Body of pancreas (tissue), 4 donors: ENCODE measurements at regions not wholly inside any gene's neighbourhood (a gene's known extent, or its start where the extent isn't known, plus 50 kb on each side); places are given as distances from the start of the nearest gene placed in this dataset.

Source experiments
- ATAC-seq: fragments of 150-250 bp; one replicate; pipeline ENCODE4 v1.9.1; 2016
- DNase-seq, 4 donors: peaks; one replicate each; pipeline ENCODE4 v3.0.0-alpha.2; 2019
- H3K27ac ChIP-seq, 4 donors: fragments of 200-600 bp; sonication (generic); 1 replicate in 3 of 4; 2 replicates in 1 of 4; pipeline versions ENCODE4 v1.5.1 to v1.6.1; 2016 to 2019; ENCODE audit warnings: mild to moderate bottlenecking in 1 of 4, mixed read lengths in 1 of 4, moderate library complexity in 1 of 4
- H3K27me3 ChIP-seq, 2 donors: fragments of 200-600 bp; sonication (generic); one replicate each; pipeline ENCODE4 v1.6.0; 2016; ENCODE audit warnings: mild to moderate bottlenecking in 1 of 2
- H3K36me3 ChIP-seq, 2 donors: fragments of 200-600 bp; sonication (generic); replicated peaks in 1 of 2; 2 replicates each; pipeline ENCODE4 v1.5.1; 2016; ENCODE audit warnings: low read depth in 2 of 2; ENCODE audit not compliant: insufficient read depth in 1 of 2
- H3K4me1 ChIP-seq: fragments of 200-600 bp; sonication (generic); one replicate; pipeline ENCODE4 v1.6.0; 2016
- H3K4me3 ChIP-seq, 2 donors: fragments of 200-600 bp; sonication (generic); 1 replicate in 1 of 2; 2 replicates in 1 of 2; pipeline ENCODE4 v1.5.1; 2016 to 2019
- H3K9me3 ChIP-seq, 3 donors: fragments of 200-600 bp; sonication (generic); 1 replicate in 2 of 3; 2 replicates in 1 of 3; pipeline ENCODE4 v1.5.1; 2016
- POLR2A ChIP-seq, 3 donors: fragments of 450-650 bp; IDR thresholded peaks; one replicate each; pipeline ENCODE4 v1.6.1; 2016; ENCODE audit warnings: antibody characterized with exemption in 3 of 3, mild to moderate bottlenecking in 2 of 3
- WGBS, 2 donors: methylation state at CpG; one replicate each; pipeline ENCODE4 v1.1.5; 2017; 5-methylcytosine and 5-hydroxymethylcytosine counted together
- intact Hi-C: fragments of 100-400 bp; cut with DNase I; formaldehyde crosslinking; loops from one replicate; pipeline ENCODE4 v1.15.1; 2023
- TF ChIP-seq, protein P1 (sequence below), 7 experiments: fragments of 450-650 bp in 4 of 7; fragments of 200-600 bp in 3 of 7; sonication (generic) in 3 of 7; IDR thresholded peaks; one replicate each; pipeline ENCODE4 v1.5.1; 2016 to 2019; ENCODE audit warnings: antibody characterized with exemption in 7 of 7

GRCh38 chrX:126065901-126066660, 100.0 kb downstream of the DCAF12L2 start:
- intact Hi-C loops = no loop called here
- WGBS, 2 donors = 58 to 78% methylated on average over 7 to 14 of the region's 17 CpGs
- Histone ChIP-seq H3K36me3 (no peaks in the 10 kb centered on the region), H3K4me3 (no peak overlapping the region), H3K4me1 (no peaks in the 10 kb centered on the region), H3K27ac (no peak overlapping the region), H3K9me3 (no peaks in the 10 kb centered on the region), H3K27me3 (no peaks in the 10 kb centered on the region)
- DNase-seq (no peak), ATAC-seq (no peak)
- TF ChIP-seq POLR2A (IDR thresholded peaks at IDR 0.05) = no peak
- TF ChIP-seq, protein P1, sequence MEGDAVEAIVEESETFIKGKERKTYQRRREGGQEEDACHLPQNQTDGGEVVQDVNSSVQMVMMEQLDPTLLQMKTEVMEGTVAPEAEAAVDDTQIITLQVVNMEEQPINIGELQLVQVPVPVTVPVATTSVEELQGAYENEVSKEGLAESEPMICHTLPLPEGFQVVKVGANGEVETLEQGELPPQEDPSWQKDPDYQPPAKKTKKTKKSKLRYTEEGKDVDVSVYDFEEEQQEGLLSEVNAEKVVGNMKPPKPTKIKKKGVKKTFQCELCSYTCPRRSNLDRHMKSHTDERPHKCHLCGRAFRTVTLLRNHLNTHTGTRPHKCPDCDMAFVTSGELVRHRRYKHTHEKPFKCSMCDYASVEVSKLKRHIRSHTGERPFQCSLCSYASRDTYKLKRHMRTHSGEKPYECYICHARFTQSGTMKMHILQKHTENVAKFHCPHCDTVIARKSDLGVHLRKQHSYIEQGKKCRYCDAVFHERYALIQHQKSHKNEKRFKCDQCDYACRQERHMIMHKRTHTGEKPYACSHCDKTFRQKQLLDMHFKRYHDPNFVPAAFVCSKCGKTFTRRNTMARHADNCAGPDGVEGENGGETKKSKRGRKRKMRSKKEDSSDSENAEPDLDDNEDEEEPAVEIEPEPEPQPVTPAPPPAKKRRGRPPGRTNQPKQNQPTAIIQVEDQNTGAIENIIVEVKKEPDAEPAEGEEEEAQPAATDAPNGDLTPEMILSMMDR (IDR thresholded peaks at IDR 0.05) = no peak
